ENCODE measurements at regions not wholly inside any gene's neighbourhood (a gene's known extent, or its start where the extent isn't known, plus 50 kb on each side); places are given as distances from the start of the nearest gene placed in this dataset.

GRCh38 chr1:21355956-21356355, 65.7 kb upstream of the ECE1 start:
- TF ChIP-seq, protein P1, sequence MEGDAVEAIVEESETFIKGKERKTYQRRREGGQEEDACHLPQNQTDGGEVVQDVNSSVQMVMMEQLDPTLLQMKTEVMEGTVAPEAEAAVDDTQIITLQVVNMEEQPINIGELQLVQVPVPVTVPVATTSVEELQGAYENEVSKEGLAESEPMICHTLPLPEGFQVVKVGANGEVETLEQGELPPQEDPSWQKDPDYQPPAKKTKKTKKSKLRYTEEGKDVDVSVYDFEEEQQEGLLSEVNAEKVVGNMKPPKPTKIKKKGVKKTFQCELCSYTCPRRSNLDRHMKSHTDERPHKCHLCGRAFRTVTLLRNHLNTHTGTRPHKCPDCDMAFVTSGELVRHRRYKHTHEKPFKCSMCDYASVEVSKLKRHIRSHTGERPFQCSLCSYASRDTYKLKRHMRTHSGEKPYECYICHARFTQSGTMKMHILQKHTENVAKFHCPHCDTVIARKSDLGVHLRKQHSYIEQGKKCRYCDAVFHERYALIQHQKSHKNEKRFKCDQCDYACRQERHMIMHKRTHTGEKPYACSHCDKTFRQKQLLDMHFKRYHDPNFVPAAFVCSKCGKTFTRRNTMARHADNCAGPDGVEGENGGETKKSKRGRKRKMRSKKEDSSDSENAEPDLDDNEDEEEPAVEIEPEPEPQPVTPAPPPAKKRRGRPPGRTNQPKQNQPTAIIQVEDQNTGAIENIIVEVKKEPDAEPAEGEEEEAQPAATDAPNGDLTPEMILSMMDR (IDR thresholded peaks at IDR 0.05; ENCODE audit: poor library complexity, severe bottlenecking), result no peak
- TF ChIP-seq TAF1 (IDR thresholded peaks at IDR 0.05; ENCODE audit: low read depth), result no peak
- TF ChIP-seq EZH2 (IDR thresholded peaks at IDR 0.05; ENCODE audit: borderline replicate concordance, insufficient read depth, low read length, poor library complexity, severe bottlenecking), result no peak
- no peak for TF ChIP-seq EP300 (conservative IDR thresholded peaks at IDR 0.05; ENCODE audit: poor library complexity, severe bottlenecking)
- no peak for TF ChIP-seq SMC3 (conservative IDR thresholded peaks at IDR 0.05; ENCODE audit: poor library complexity)
- TF ChIP-seq MXI1 (conservative IDR thresholded peaks at IDR 0.05; ENCODE audit: poor library complexity, severe bottlenecking), result no peak
- TF ChIP-seq POLR2AphosphoS5 (IDR thresholded peaks at IDR 0.05), result no peak
- no peak for TF ChIP-seq REST (IDR thresholded peaks at IDR 0.05; ENCODE audit: borderline replicate concordance)
